Astrocyte (in vitro differentiated cells and primary cell): ENCODE measurements at regions not wholly inside any gene's neighbourhood (a gene's known extent, or its start where the extent isn't known, plus 50 kb on each side); places are given as distances from the start of the nearest gene placed in this dataset.

Experiments
- DNase-seq: peaks from one replicate; pipeline ENCODE4 v3.0.0-alpha.2; 2010; ENCODE audit warnings: low read depth
- FAIRE-seq: peaks from 2 replicates; lab custom pipeline; 2011; peaks lifted over from hg19 to GRCh38; lab: Jason Lieb, UNC
- H2AFZ ChIP-seq: 2 replicates; pipeline ENCODE4 v1.6.0; 2012; ENCODE audit warnings: low read depth, low read length, inconsistent platforms
- H3K27ac ChIP-seq: 2 replicates; pipeline ENCODE4 v1.5.1; 2011; ENCODE audit warnings: low read depth, low read length, inconsistent platforms
- H3K27me3 ChIP-seq: 2 replicates; pipeline ENCODE4 v1.6.0; 2011; ENCODE audit warnings: low read length, inconsistent platforms; ENCODE audit not compliant: insufficient read depth
- H3K36me3 ChIP-seq: 2 replicates; pipeline ENCODE4 v1.5.1; 2011; ENCODE audit warnings: low read length, inconsistent platforms; ENCODE audit not compliant: insufficient read depth
- H3K4me1 ChIP-seq: 2 replicates; pipeline ENCODE4 v1.5.1; 2011; ENCODE audit warnings: low read length, inconsistent platforms; ENCODE audit not compliant: insufficient read depth
- H3K4me2 ChIP-seq: 2 replicates; pipeline ENCODE4 v1.6.0; 2012; ENCODE audit warnings: low read length, inconsistent platforms
- H3K4me3 ChIP-seq: 2 replicates; pipeline ENCODE4 v1.5.1; 2011; ENCODE audit warnings: low read depth, mild to moderate bottlenecking, low read length, inconsistent platforms; ENCODE audit not compliant: insufficient read depth
- H3K79me2 ChIP-seq: 2 replicates; pipeline ENCODE4 v1.6.0; 2012; ENCODE audit warnings: mild to moderate bottlenecking, low read length, inconsistent platforms; ENCODE audit not compliant: insufficient read depth
- H3K9ac ChIP-seq: 2 replicates; pipeline ENCODE4 v1.6.0; 2012; ENCODE audit warnings: mild to moderate bottlenecking, low read length, inconsistent platforms
- H3K9me3 ChIP-seq: 2 replicates; pipeline ENCODE4 v1.5.1; 2012; ENCODE audit warnings: low read depth, mild to moderate bottlenecking, low read length, inconsistent platforms; ENCODE audit not compliant: insufficient read depth
- H4K20me1 ChIP-seq: 2 replicates; pipeline ENCODE4 v1.6.0; 2012; ENCODE audit warnings: low read length, inconsistent platforms; ENCODE audit not compliant: insufficient read depth
- H3K27ac Mint-ChIP-seq: one replicate; pipeline ENCODE4 v1.8.0; 2021; ENCODE audit warnings: mild to moderate bottlenecking, mixed read lengths; ENCODE audit not compliant: unreplicated experiment
- H3K27me3 Mint-ChIP-seq: one replicate; pipeline ENCODE4 v1.8.0; 2021; ENCODE audit warnings: low read depth, mixed read lengths; ENCODE audit not compliant: unreplicated experiment
- H3K36me3 Mint-ChIP-seq: one replicate; pipeline ENCODE4 v1.8.0; 2021; ENCODE audit warnings: low read depth, mixed read lengths; ENCODE audit not compliant: unreplicated experiment
- H3K4me1 Mint-ChIP-seq: one replicate; pipeline ENCODE4 v1.8.0; 2021; ENCODE audit warnings: low read depth, mixed read lengths; ENCODE audit not compliant: unreplicated experiment
- H3K4me3 Mint-ChIP-seq: one replicate; pipeline ENCODE4 v1.8.0; 2021; ENCODE audit warnings: mild to moderate bottlenecking, moderate library complexity, mixed read lengths; ENCODE audit not compliant: unreplicated experiment
- H3K9me3 Mint-ChIP-seq: one replicate; pipeline ENCODE4 v1.8.0; 2021; ENCODE audit warnings: mild to moderate bottlenecking, mixed read lengths; ENCODE audit not compliant: unreplicated experiment
- CTCF ChIP-seq: IDR thresholded peaks from 2 replicates; pipeline ENCODE4 v1.5.1; 2011; ENCODE audit warnings: low read depth, mild to moderate bottlenecking, inconsistent platforms, low read length, moderate library complexity; ENCODE audit not compliant: insufficient read depth
- EZH2 ChIP-seq: IDR thresholded peaks from 2 replicates; pipeline ENCODE4 v1.6.1; 2012; ENCODE audit warnings: mild to moderate bottlenecking, low read length, inconsistent platforms; ENCODE audit not compliant: insufficient read depth

GRCh38 chr4:132094017-132094416, 1055.1 kb upstream of the PCDH10 start:
- TF ChIP-seq EZH2 (no peak), CTCF (no peak)
- H3K9ac ChIP-seq: no peak overlapping the region
- no peak overlapping the region for H3K27ac Mint-ChIP-seq
- no peak overlapping the region for H3K27ac ChIP-seq
- H3K27me3 Mint-ChIP-seq: no peaks in the 10 kb centered on the region
- no peaks in the 10 kb centered on the region for H3K36me3 Mint-ChIP-seq
- no peak overlapping the region for H3K4me2 ChIP-seq
- H3K27me3 ChIP-seq: no peaks in the 10 kb centered on the region
- no peak overlapping the region for H2AFZ ChIP-seq
- H3K4me3 ChIP-seq: no peak overlapping the region
- FAIRE-seq (no peak), DNase-seq (no peak)
- no peaks in the 10 kb centered on the region for H4K20me1 ChIP-seq
- no peak overlapping the region for H3K4me3 Mint-ChIP-seq
- H3K36me3 ChIP-seq: no peaks in the 10 kb centered on the region
- no peaks in the 10 kb centered on the region for H3K4me1 ChIP-seq
- H3K79me2 ChIP-seq: no peaks in the 10 kb centered on the region
- H3K9me3 ChIP-seq: no peaks in the 10 kb centered on the region
- no peaks in the 10 kb centered on the region for H3K4me1 Mint-ChIP-seq
- no peaks in the 10 kb centered on the region for H3K9me3 Mint-ChIP-seq

GRCh38 chr4:132097041-132097440, 1052.1 kb upstream of the PCDH10 start:
- no peak overlapping the region for H3K27ac ChIP-seq
- no peaks in the 10 kb centered on the region for H3K36me3 ChIP-seq
- Mint-ChIP-seq H3K4me1 (peaks cover 12% of the 10 kb centered on the region), H3K36me3 (no peaks in the 10 kb centered on the region), H3K27ac (no peak overlapping the region), H3K9me3 (no peaks in the 10 kb centered on the region), H3K4me3 (no peak overlapping the region), H3K27me3 (no peaks in the 10 kb centered on the region)
- H4K20me1 ChIP-seq: no peaks in the 10 kb centered on the region
- H3K4me1 ChIP-seq: no peaks in the 10 kb centered on the region
- no peak overlapping the region for H3K9ac ChIP-seq
- no peaks in the 10 kb centered on the region for H3K27me3 ChIP-seq
- TF ChIP-seq CTCF: no peak
- no peak for TF ChIP-seq EZH2
- H2AFZ ChIP-seq: no peak overlapping the region
- H3K4me3 ChIP-seq: no peak overlapping the region
- DNase-seq: no peak
- H3K9me3 ChIP-seq: no peaks in the 10 kb centered on the region
- H3K4me2 ChIP-seq: no peak overlapping the region
- FAIRE-seq: no peak
- no peaks in the 10 kb centered on the region for H3K79me2 ChIP-seq

GRCh38 chr4:132101526-132101925, 1047.6 kb upstream of the PCDH10 start:
- H3K27me3 Mint-ChIP-seq: no peaks in the 10 kb centered on the region
- no peaks in the 10 kb centered on the region for H3K4me1 ChIP-seq
- no peak overlapping the region for H3K27ac ChIP-seq
- no peaks in the 10 kb centered on the region for H3K36me3 Mint-ChIP-seq
- TF ChIP-seq CTCF (no peak), EZH2 (no peak)
- H3K4me2 ChIP-seq: no peak overlapping the region
- peaks cover 16% of the 10 kb centered on the region for H3K4me1 Mint-ChIP-seq
- H3K4me3 Mint-ChIP-seq: no peak overlapping the region
- no peak overlapping the region for H2AFZ ChIP-seq
- H3K36me3 ChIP-seq: no peaks in the 10 kb centered on the region
- no peaks in the 10 kb centered on the region for H4K20me1 ChIP-seq
- peak; percentile 69 for DNase-seq
- H3K27ac Mint-ChIP-seq: peak overlapping the region; percentile 78
- FAIRE-seq: peak; percentile 49
- no peak overlapping the region for H3K4me3 ChIP-seq
- H3K9me3 Mint-ChIP-seq: no peaks in the 10 kb centered on the region
- H3K27me3 ChIP-seq: no peaks in the 10 kb centered on the region
- no peaks in the 10 kb centered on the region for H3K9me3 ChIP-seq
- H3K79me2 ChIP-seq: no peaks in the 10 kb centered on the region
- H3K9ac ChIP-seq: no peak overlapping the region
